SK-N-SH (cell line): ENCODE measurements at regions not wholly inside any gene's neighbourhood (a gene's known extent, or its start where the extent isn't known, plus 50 kb on each side); places are given as distances from the start of the nearest gene placed in this dataset.

Source experiments
- CTCF ChIP-seq: fragments of 200-600 bp; sonication (generic); IDR thresholded peaks from 2 replicates; pipeline ENCODE4 v1.6.1; 2017; ENCODE audit warnings: antibody characterized with exemption, mild to moderate bottlenecking, moderate library complexity
- FOSL2 ChIP-seq: IDR thresholded peaks from 2 replicates; pipeline ENCODE4 v1.4.0; 2012; ENCODE audit warnings: low read depth, mild to moderate bottlenecking, moderate library complexity, borderline replicate concordance
- JUND ChIP-seq: IDR thresholded peaks from 2 replicates; pipeline ENCODE4 v1.4.0; 2012
- SMC3 ChIP-seq: IDR thresholded peaks from 2 replicates; pipeline ENCODE4 v1.6.1; 2012; ENCODE audit warnings: low read depth, low read length, improper control_type of control experiment

GRCh38 chr18:53797998-53798495 is 426.4 kb downstream of the MBD2 start:
- no peak for TF ChIP-seq CTCF
- no peak for TF ChIP-seq JUND
- TF ChIP-seq SMC3: no peak
- no peak for TF ChIP-seq FOSL2
